ENCODE measurements at regions not wholly inside any gene's neighbourhood (a gene's known extent, or its start where the extent isn't known, plus 50 kb on each side); places are given as distances from the start of the nearest gene placed in this dataset.

DNA sequence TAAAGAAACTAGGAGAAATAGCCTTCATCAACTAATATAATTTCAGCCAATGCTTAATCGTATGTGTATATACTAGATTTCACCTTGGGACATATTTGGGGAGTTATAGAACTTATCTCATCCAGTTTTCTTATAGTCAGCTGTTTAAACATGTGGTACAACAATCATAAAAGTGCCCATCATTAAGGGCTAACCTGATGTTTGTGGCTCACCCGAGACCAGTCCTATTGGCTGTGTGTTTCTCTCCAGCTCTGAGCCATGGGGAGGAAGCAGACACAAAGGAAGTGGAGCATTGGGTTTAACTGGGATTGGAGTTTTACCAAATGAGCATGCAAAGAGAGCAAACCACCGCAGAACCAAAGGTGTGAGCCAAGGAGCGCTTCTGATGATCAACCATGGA, 114.3 kb upstream of the KLF12 start:
- TF ChIP-seq, protein P1, sequence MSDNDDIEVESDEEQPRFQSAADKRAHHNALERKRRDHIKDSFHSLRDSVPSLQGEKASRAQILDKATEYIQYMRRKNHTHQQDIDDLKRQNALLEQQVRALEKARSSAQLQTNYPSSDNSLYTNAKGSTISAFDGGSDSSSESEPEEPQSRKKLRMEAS (IDR thresholded peaks at IDR 0.05) = no peak
- TF ChIP-seq TCF12 (IDR thresholded peaks at IDR 0.05; ENCODE audit: low read depth) (no peak), TAF1 (IDR thresholded peaks at IDR 0.05; ENCODE audit: low read depth) (no peak), ZBTB7A (IDR thresholded peaks at IDR 0.05; ENCODE audit: low read depth) (no peak), CEBPB (IDR thresholded peaks at IDR 0.05) (no peak)

DNA sequence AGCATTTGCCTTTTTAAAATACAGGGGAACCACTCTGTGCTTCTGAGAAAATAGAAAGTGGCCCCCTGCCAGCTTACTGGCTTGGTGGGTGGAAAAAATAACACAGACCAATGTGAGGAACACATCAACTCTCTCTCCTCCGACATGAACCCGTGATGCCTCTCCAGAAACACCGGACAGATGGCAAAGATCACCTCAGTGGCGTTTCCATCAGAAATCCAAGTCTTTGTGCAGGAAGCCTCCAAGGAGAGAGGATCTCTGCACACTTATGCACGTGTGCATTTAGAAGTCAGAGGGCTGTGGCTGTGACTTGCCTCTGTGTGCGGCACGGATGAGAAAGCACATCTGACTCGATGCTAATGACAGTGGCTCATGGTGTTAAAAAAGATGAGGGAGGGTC, 112.3 kb upstream of the KLF12 start:
- TF ChIP-seq NFIC (IDR thresholded peaks at IDR 0.05) (no peak), TCF12 (IDR thresholded peaks at IDR 0.05; ENCODE audit: low read depth) (no peak), TEAD4 (IDR thresholded peaks at IDR 0.05) (no peak), ZBTB7A (IDR thresholded peaks at IDR 0.05; ENCODE audit: low read depth) (no peak), RAD21 (IDR thresholded peaks at IDR 0.05; ENCODE audit: low read depth) (no peak), EGR1 (IDR thresholded peaks at IDR 0.05) (no peak), CEBPB (IDR thresholded peaks at IDR 0.05) (no peak)
- TF ChIP-seq, protein P2, sequence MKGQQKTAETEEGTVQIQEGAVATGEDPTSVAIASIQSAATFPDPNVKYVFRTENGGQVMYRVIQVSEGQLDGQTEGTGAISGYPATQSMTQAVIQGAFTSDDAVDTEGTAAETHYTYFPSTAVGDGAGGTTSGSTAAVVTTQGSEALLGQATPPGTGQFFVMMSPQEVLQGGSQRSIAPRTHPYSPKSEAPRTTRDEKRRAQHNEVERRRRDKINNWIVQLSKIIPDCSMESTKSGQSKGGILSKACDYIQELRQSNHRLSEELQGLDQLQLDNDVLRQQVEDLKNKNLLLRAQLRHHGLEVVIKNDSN (IDR thresholded peaks at IDR 0.05) = no peak
- TF ChIP-seq, protein P3, sequence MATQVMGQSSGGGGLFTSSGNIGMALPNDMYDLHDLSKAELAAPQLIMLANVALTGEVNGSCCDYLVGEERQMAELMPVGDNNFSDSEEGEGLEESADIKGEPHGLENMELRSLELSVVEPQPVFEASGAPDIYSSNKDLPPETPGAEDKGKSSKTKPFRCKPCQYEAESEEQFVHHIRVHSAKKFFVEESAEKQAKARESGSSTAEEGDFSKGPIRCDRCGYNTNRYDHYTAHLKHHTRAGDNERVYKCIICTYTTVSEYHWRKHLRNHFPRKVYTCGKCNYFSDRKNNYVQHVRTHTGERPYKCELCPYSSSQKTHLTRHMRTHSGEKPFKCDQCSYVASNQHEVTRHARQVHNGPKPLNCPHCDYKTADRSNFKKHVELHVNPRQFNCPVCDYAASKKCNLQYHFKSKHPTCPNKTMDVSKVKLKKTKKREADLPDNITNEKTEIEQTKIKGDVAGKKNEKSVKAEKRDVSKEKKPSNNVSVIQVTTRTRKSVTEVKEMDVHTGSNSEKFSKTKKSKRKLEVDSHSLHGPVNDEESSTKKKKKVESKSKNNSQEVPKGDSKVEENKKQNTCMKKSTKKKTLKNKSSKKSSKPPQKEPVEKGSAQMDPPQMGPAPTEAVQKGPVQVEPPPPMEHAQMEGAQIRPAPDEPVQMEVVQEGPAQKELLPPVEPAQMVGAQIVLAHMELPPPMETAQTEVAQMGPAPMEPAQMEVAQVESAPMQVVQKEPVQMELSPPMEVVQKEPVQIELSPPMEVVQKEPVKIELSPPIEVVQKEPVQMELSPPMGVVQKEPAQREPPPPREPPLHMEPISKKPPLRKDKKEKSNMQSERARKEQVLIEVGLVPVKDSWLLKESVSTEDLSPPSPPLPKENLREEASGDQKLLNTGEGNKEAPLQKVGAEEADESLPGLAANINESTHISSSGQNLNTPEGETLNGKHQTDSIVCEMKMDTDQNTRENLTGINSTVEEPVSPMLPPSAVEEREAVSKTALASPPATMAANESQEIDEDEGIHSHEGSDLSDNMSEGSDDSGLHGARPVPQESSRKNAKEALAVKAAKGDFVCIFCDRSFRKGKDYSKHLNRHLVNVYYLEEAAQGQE (IDR thresholded peaks at IDR 0.05; ENCODE audit: low read depth) = no peak

DNA sequence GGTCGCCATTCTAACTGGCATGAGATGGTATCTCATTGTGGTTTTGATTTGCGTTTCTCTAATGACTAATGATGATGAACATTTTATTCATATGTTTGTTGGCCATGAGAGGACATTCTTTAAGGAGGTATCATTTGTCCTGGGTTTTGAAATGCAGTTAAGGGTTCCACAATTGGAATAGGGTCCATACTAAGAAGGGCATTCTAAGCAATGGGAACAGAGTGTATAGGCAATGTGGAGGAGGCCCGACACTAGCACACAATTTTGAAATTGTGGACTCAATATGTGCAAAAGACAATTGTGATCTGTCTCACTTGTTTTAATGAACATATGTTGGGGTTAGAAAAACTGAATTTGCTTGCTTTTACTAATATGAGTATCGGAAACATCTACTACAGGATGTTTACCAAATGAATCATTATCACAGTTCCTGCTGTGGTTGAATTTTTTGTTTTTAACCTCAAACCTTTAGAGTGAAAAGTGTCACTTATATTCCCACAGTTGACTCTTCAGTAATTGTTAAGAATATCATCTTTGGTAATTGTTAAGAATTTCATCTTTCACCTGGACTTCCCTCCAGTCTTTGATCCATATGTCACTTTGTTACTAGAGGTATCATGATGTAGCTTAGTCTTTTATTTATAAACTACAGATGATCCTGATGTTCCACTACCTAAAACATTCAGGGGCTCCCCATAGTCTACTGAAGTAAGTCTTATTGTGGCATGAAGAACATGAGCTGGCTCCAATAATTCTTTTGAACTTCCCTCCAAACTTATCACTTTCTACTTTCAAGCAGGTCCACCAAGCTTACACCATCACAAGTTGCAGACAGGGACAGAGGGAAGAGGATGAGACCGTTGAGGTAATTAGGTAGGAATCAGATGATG, 109.7 kb upstream of the KLF12 start:
- TF ChIP-seq TEAD4 (IDR thresholded peaks at IDR 0.05) = no peak
- TF ChIP-seq NFIC (IDR thresholded peaks at IDR 0.05) = no peak
- no peak for TF ChIP-seq RAD21 (IDR thresholded peaks at IDR 0.05; ENCODE audit: low read depth)
- no peak for TF ChIP-seq EP300 (IDR thresholded peaks at IDR 0.05; ENCODE audit: borderline replicate concordance)
- no peak for TF ChIP-seq EGR1 (IDR thresholded peaks at IDR 0.05)
- TF ChIP-seq, protein P3 (IDR thresholded peaks at IDR 0.05; ENCODE audit: low read depth) = no peak
- TF ChIP-seq ZBTB7A (IDR thresholded peaks at IDR 0.05; ENCODE audit: low read depth) = no peak
- no peak for TF ChIP-seq CEBPB (IDR thresholded peaks at IDR 0.05)
- no peak for TF ChIP-seq YY1 (IDR thresholded peaks at IDR 0.05; ENCODE audit: low read depth)
- no peak for TF ChIP-seq TCF12 (IDR thresholded peaks at IDR 0.05; ENCODE audit: low read depth)
- TF ChIP-seq FOXM1 (IDR thresholded peaks at IDR 0.05; ENCODE audit: borderline replicate concordance, low read depth) = no peak
- no peak for TF ChIP-seq TAF1 (IDR thresholded peaks at IDR 0.05; ENCODE audit: low read depth)
- TF ChIP-seq, protein P1 (IDR thresholded peaks at IDR 0.05) = no peak
- TF ChIP-seq, protein P2 (IDR thresholded peaks at IDR 0.05) = no peak
- TF ChIP-seq CREB1 (IDR thresholded peaks at IDR 0.05; ENCODE audit: low read depth) = no peak

DNA sequence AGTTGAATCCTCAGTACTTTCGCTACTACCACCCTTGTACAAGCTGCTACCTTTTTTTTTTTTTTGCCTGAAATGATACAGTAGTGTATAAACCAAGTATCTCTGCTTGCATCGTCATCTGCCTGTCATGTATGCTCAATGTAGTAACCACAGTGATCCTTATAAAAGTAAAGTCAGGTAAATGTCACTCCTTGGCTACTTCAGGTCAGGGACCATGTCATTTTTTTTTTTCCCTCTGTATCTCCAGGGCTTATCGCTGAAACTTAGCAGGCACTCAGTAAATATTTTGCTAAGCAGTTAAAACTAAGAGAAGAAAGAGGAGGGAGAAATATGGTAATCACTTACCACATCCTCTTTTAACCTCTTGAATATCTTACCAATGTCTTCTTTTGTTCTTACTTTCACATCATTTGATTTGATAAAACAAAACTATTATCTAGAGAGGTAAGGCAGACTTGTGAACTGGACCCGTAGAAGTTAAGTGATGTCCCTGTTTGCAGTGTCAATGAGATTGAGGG, 96.8 kb upstream of the KLF12 start:
- TF ChIP-seq RAD21 (IDR thresholded peaks at IDR 0.05; ENCODE audit: low read depth) = no peak
- no peak for TF ChIP-seq CEBPB (IDR thresholded peaks at IDR 0.05)
- TF ChIP-seq CREB1 (IDR thresholded peaks at IDR 0.05; ENCODE audit: low read depth) = no peak
- TF ChIP-seq, protein P1 (IDR thresholded peaks at IDR 0.05) = no peak
- no peak for TF ChIP-seq TEAD4 (IDR thresholded peaks at IDR 0.05)
- TF ChIP-seq, protein P3 (IDR thresholded peaks at IDR 0.05; ENCODE audit: low read depth) = no peak
- no peak for TF ChIP-seq YY1 (IDR thresholded peaks at IDR 0.05; ENCODE audit: low read depth)
- no peak for TF ChIP-seq TCF12 (IDR thresholded peaks at IDR 0.05; ENCODE audit: low read depth)
- no peak for TF ChIP-seq EGR1 (IDR thresholded peaks at IDR 0.05)
- TF ChIP-seq TAF1 (IDR thresholded peaks at IDR 0.05; ENCODE audit: low read depth) = no peak
- TF ChIP-seq ZBTB7A (IDR thresholded peaks at IDR 0.05; ENCODE audit: low read depth) = no peak

All from Ishikawa (cell line).